ENCODE measurements at regions not wholly inside any gene's neighbourhood (a gene's known extent, or its start where the extent isn't known, plus 50 kb on each side); places are given as distances from the start of the nearest gene placed in this dataset.

DNA sequence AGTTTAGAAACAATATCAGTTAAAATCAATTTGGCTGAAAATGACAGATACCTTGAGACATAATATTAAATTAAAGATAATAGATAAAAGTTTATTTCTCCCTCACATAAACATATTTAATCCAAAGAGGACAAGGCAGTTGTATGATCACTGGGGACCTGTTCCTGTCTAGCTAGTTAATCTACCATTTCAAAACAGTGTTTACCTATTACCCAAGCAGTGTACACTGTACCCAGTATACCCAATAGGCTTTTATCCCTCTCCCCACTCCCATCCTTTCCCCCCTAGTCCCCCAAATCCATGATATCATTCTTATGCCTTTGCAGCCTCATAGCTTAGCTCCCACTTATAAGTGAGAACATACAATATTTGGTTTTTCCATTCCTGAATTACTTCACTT lies 229.7 kb upstream of the LARGE1 start:
- Histone ChIP-seq H3K4me1 (ENCODE audit: low read depth) (no peaks in the 10 kb centered on the region), H3K9me3 (peaks cover 10% of the 10 kb centered on the region), H3K4me3 (no peak overlapping the region), H3K36me3 (ENCODE audit: low read depth) (no peaks in the 10 kb centered on the region)
- no peak for ATAC-seq
- intact Hi-C loops (cut with DNase I, micrococcal nuclease) = no loop called here
- TF ChIP-seq, protein P1, sequence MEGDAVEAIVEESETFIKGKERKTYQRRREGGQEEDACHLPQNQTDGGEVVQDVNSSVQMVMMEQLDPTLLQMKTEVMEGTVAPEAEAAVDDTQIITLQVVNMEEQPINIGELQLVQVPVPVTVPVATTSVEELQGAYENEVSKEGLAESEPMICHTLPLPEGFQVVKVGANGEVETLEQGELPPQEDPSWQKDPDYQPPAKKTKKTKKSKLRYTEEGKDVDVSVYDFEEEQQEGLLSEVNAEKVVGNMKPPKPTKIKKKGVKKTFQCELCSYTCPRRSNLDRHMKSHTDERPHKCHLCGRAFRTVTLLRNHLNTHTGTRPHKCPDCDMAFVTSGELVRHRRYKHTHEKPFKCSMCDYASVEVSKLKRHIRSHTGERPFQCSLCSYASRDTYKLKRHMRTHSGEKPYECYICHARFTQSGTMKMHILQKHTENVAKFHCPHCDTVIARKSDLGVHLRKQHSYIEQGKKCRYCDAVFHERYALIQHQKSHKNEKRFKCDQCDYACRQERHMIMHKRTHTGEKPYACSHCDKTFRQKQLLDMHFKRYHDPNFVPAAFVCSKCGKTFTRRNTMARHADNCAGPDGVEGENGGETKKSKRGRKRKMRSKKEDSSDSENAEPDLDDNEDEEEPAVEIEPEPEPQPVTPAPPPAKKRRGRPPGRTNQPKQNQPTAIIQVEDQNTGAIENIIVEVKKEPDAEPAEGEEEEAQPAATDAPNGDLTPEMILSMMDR (IDR thresholded peaks at IDR 0.05) = no peak
- DNase-seq = no peak

GRCh38 chr22:34159491-34159890 lies 239.2 kb upstream of the LARGE1 start:
- ATAC-seq = no peak
- intact Hi-C loops (cut with DNase I, micrococcal nuclease) = no loop called here

DNA sequence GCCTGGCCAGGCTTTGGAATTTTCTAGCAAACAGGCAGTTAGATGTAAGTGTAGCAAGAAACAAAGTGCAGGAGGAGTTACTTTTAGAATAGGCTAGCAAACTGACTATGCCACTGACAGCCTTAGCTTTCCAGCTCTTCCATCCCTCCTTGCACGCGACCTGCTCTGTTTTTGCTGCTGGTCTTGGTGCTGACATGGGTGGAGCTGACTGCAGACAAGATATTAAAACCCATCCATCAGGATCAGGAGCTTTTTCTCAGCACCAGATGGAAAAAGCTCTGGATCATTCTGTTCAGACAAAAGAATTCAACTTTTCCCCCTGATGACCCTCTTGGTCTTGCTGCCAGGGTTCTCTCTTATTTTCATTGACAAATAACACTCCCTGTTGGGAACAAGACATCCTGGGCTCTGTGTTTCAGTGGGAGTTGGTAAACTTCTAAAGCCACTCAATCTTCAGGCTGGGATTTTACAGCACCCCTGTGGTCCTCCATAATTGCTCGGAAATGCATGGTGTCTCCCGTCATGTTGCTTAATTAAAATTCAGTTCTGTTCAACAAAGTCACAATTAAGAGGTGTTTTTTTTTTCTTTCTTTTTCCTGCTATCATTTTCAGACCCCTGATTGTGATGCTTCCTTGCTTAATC lies 240.0 kb upstream of the LARGE1 start:
- no peaks in the 10 kb centered on the region for H3K4me1 ChIP-seq (ENCODE audit: low read depth)
- ATAC-seq = no peak
- intact Hi-C loops (cut with DNase I, micrococcal nuclease) = no loop called here
- TF ChIP-seq, protein P1 (IDR thresholded peaks at IDR 0.05) = no peak
- no peak for DNase-seq
- no peaks in the 10 kb centered on the region for H3K9me3 ChIP-seq
- no peaks in the 10 kb centered on the region for H3K36me3 ChIP-seq (ENCODE audit: low read depth)
- H3K4me3 ChIP-seq = no peak overlapping the region

More at GRCh38 chr22:34159491-34159890, 239.2 kb upstream of the LARGE1 start:
- H3K4me1 ChIP-seq (ENCODE audit: low read depth) = no peaks in the 10 kb centered on the region
- H3K9me3 ChIP-seq = no peaks in the 10 kb centered on the region
- no peak overlapping the region for H3K4me3 ChIP-seq
- no peaks in the 10 kb centered on the region for H3K36me3 ChIP-seq (ENCODE audit: low read depth)
- no peak for DNase-seq
- TF ChIP-seq, protein P1 (IDR thresholded peaks at IDR 0.05) = no peak

GRCh38 chr22:34161431-34162123 lies 241.3 kb upstream of the LARGE1 start:
- Histone ChIP-seq H3K4me3 (no peak overlapping the region), H3K36me3 (ENCODE audit: low read depth) (no peaks in the 10 kb centered on the region), H3K4me1 (ENCODE audit: low read depth) (no peaks in the 10 kb centered on the region), H3K9me3 (no peaks in the 10 kb centered on the region)
- TF ChIP-seq, protein P1 (IDR thresholded peaks at IDR 0.05) = no peak
- intact Hi-C loops (cut with DNase I, micrococcal nuclease) = no loop called here
- ATAC-seq (no peak), DNase-seq (no peak)

- Histone ChIP-seq H3K36me3 (ENCODE audit: low read depth) (no peaks in the 10 kb centered on the region), H3K4me1 (ENCODE audit: low read depth) (no peaks in the 10 kb centered on the region), H3K9me3 (no peaks in the 10 kb centered on the region), H3K4me3 (no peak overlapping the region)
- TF ChIP-seq, protein P1 (IDR thresholded peaks at IDR 0.05) = no peak
- intact Hi-C loops (cut with DNase I, micrococcal nuclease) = no loop called here
- DNase-seq = no peak
- ATAC-seq = no peak
Measured at GRCh38 chr22:34198976-34199375, 278.7 kb upstream of the LARGE1 start.

Data from mucosa of descending colon (tissue), 3 donors.